ENCODE measurements at regions not wholly inside any gene's neighbourhood (a gene's known extent, or its start where the extent isn't known, plus 50 kb on each side); places are given as distances from the start of the nearest gene placed in this dataset.

- TF ChIP-seq CTCF (IDR thresholded peaks at IDR 0.05 in 4 of 5, conservative IDR thresholded peaks at IDR 0.05 in 1 of 5) (no peak), POLR2A (IDR thresholded peaks at IDR 0.05) (no peak)
These were observed 201.6 kb downstream of the TRIB2 start for GRCh38 chr2:12918138-12918834.

All from gastrocnemius medialis (tissue), 4 donors.